Activated naive CD4-positive, alpha-beta T cell treated with anti-CD3 and anti-CD28 coated beads for 36 hours (primary cell): ENCODE measurements at regions not wholly inside any gene's neighbourhood (a gene's known extent, or its start where the extent isn't known, plus 50 kb on each side); places are given as distances from the start of the nearest gene placed in this dataset.

ENCODE experiments used
- CTCF ChIA-PET: fragments of 350-600 bp; sonication (Branson Sonifier 250); formaldehyde crosslinking; loops from one replicate; lab custom pipeline; 2021; ENCODE audit warnings: antibody characterized with exemption; lab: Charles Lee
- DNase-seq: peaks from one replicate; pipeline ENCODE4 v3.0.0-alpha.2; 2020
- H3K27ac Mint-ChIP-seq: one replicate; pipeline ENCODE4 v1.8.0; 2021; ENCODE audit warnings: mild to moderate bottlenecking, mixed read lengths
- H3K27me3 Mint-ChIP-seq: one replicate; pipeline ENCODE4 v1.8.0; 2021; ENCODE audit warnings: low read depth, mixed read lengths
- H3K36me3 Mint-ChIP-seq: one replicate; pipeline ENCODE4 v1.8.0; 2021; ENCODE audit warnings: low read depth, mixed read lengths
- H3K4me1 Mint-ChIP-seq: one replicate; pipeline ENCODE4 v1.8.0; 2021; ENCODE audit warnings: low read depth, mixed read lengths
- H3K4me3 Mint-ChIP-seq: one replicate; pipeline ENCODE4 v1.8.0; 2021; ENCODE audit warnings: mild to moderate bottlenecking, moderate library complexity, mixed read lengths
- H3K9me3 Mint-ChIP-seq: one replicate; pipeline ENCODE4 v1.8.0; 2021; ENCODE audit warnings: mixed read lengths
- intact Hi-C: fragments of 100-400 bp; cut with micrococcal nuclease; formaldehyde crosslinking; loops from one replicate; pipeline ENCODE4 v1.15.1; 2023

- intact Hi-C loops = no loop called here
- Mint-ChIP-seq H3K4me3 (no peak overlapping the region), H3K36me3 (no peaks in the 10 kb centered on the region), H3K9me3 (no peaks in the 10 kb centered on the region), H3K4me1 (no peaks in the 10 kb centered on the region), H3K27ac (no peak overlapping the region), H3K27me3 (no peaks in the 10 kb centered on the region)
- DNase-seq = no peak
- CTCF ChIA-PET = interaction anchor here (0.6 kb wide), 1 partner anchor 186 kb away, joined by 3 read pairs; no protein-coding TSS in a partner anchor
Observed at GRCh38 chr11:10641912-10642697, 51.5 kb downstream of the IRAG1 start.

- intact Hi-C loops = no loop called here
- CTCF ChIA-PET = no interaction called here
- no peak overlapping the region for H3K27ac Mint-ChIP-seq
Observed at GRCh38 chr11:10641177-10641911, 52.2 kb downstream of the IRAG1 start.

GRCh38 chr11:10640308-10640707, 53.2 kb downstream of the IRAG1 start:
- Mint-ChIP-seq H3K4me3 (no peak overlapping the region), H3K27me3 (no peaks in the 10 kb centered on the region), H3K36me3 (no peaks in the 10 kb centered on the region), H3K9me3 (no peaks in the 10 kb centered on the region), H3K4me1 (no peaks in the 10 kb centered on the region), H3K27ac (no peak overlapping the region)
- intact Hi-C loops = no loop called here
- DNase-seq = no peak
- CTCF ChIA-PET = no interaction called here

More at GRCh38 chr11:10641177-10641911, 52.2 kb downstream of the IRAG1 start:
- no peak overlapping the region for H3K4me3 Mint-ChIP-seq
- no peaks in the 10 kb centered on the region for H3K9me3 Mint-ChIP-seq
- DNase-seq = no peak
- no peaks in the 10 kb centered on the region for H3K27me3 Mint-ChIP-seq
- H3K4me1 Mint-ChIP-seq = no peaks in the 10 kb centered on the region
- no peaks in the 10 kb centered on the region for H3K36me3 Mint-ChIP-seq

- Mint-ChIP-seq H3K36me3 (no peaks in the 10 kb centered on the region), H3K9me3 (no peaks in the 10 kb centered on the region), H3K27ac (no peak overlapping the region), H3K27me3 (no peaks in the 10 kb centered on the region), H3K4me3 (no peak overlapping the region), H3K4me1 (no peaks in the 10 kb centered on the region)
- intact Hi-C loops = no loop called here
- CTCF ChIA-PET = interaction anchor here (1.0 kb wide), 1 partner anchor 15 kb away, joined by 3 read pairs; no protein-coding TSS in a partner anchor
- no peak for DNase-seq
Observed at GRCh38 chr11:10639350-10639749, 54.2 kb downstream of the IRAG1 start.

GRCh38 chr11:10638316-10638925, 55.1 kb downstream of the IRAG1 start:
- Mint-ChIP-seq H3K9me3 (no peaks in the 10 kb centered on the region), H3K4me3 (no peak overlapping the region), H3K36me3 (no peaks in the 10 kb centered on the region), H3K27ac (no peak overlapping the region), H3K27me3 (no peaks in the 10 kb centered on the region), H3K4me1 (no peaks in the 10 kb centered on the region)
- intact Hi-C loops = no loop called here
- CTCF ChIA-PET = interaction anchor here (0.7 to 1.9 kb wide), 5 partner anchors 9 to 233 kb away, joined by 3 to 5 read pairs (median 3); partner anchors contain the start of gene RNF141
- DNase-seq = no peak

- intact Hi-C loops = no loop called here
- DNase-seq = no peak
- Mint-ChIP-seq H3K9me3 (no peaks in the 10 kb centered on the region), H3K36me3 (no peaks in the 10 kb centered on the region), H3K27ac (no peak overlapping the region), H3K4me1 (no peaks in the 10 kb centered on the region), H3K4me3 (no peak overlapping the region), H3K27me3 (no peaks in the 10 kb centered on the region)
- CTCF ChIA-PET = interaction anchor here (0.7 to 1.9 kb wide), 3 partner anchors 96 to 232 kb away, joined by 3 to 5 read pairs (median 3); partner anchors contain the start of gene RNF141
Observed at GRCh38 chr11:10637731-10638151, 55.8 kb downstream of the IRAG1 start.

- Mint-ChIP-seq H3K27me3 (no peaks in the 10 kb centered on the region), H3K4me1 (no peaks in the 10 kb centered on the region), H3K4me3 (no peak overlapping the region), H3K9me3 (no peaks in the 10 kb centered on the region), H3K36me3 (no peaks in the 10 kb centered on the region), H3K27ac (no peak overlapping the region)
- intact Hi-C loops = no loop called here
- no peak for DNase-seq
- CTCF ChIA-PET = no interaction called here
Observed at GRCh38 chr11:10634407-10634806, 59.1 kb downstream of the IRAG1 start.

GRCh38 chr11:10633261-10633660, 60.3 kb downstream of the IRAG1 start:
- no peaks in the 10 kb centered on the region for H3K27me3 Mint-ChIP-seq
- no peak for DNase-seq
- intact Hi-C loops = no loop called here
- no peak overlapping the region for H3K4me3 Mint-ChIP-seq
- no peaks in the 10 kb centered on the region for H3K9me3 Mint-ChIP-seq
- H3K36me3 Mint-ChIP-seq = no peaks in the 10 kb centered on the region
- H3K4me1 Mint-ChIP-seq = peaks cover 5% of the 10 kb centered on the region
- H3K27ac Mint-ChIP-seq = no peak overlapping the region
- CTCF ChIA-PET = no interaction called here

GRCh38 chr11:10632483-10632882, 61.1 kb downstream of the IRAG1 start:
- intact Hi-C loops = no loop called here
- no peaks in the 10 kb centered on the region for H3K36me3 Mint-ChIP-seq
- H3K4me3 Mint-ChIP-seq = no peak overlapping the region
- H3K27ac Mint-ChIP-seq = no peak overlapping the region
- peaks cover 5% of the 10 kb centered on the region for H3K4me1 Mint-ChIP-seq
- no peak for DNase-seq
- H3K9me3 Mint-ChIP-seq = no peaks in the 10 kb centered on the region
- CTCF ChIA-PET = interaction anchor here (0.6 to 1.2 kb wide), 3 partner anchors 21 to 180 kb away, joined by 3 to 4 read pairs (median 3); no protein-coding TSS in a partner anchor
- no peaks in the 10 kb centered on the region for H3K27me3 Mint-ChIP-seq

- Mint-ChIP-seq H3K4me3 (no peak overlapping the region), H3K27me3 (no peaks in the 10 kb centered on the region), H3K27ac (no peak overlapping the region), H3K4me1 (peaks cover 5% of the 10 kb centered on the region), H3K9me3 (no peaks in the 10 kb centered on the region), H3K36me3 (no peaks in the 10 kb centered on the region)
- intact Hi-C loops = no loop called here
- CTCF ChIA-PET = interaction anchor here (1.1 to 1.2 kb wide), 2 partner anchors 22 to 179 kb away, joined by 3 to 4 read pairs; no protein-coding TSS in a partner anchor
- DNase-seq = no peak
Observed at GRCh38 chr11:10631761-10632160, 61.8 kb downstream of the IRAG1 start.

GRCh38 chr11:10629411-10630002, 61.0 kb upstream of the LYVE1 start:
- intact Hi-C loops = no loop called here
- Mint-ChIP-seq H3K4me3 (no peak overlapping the region), H3K4me1 (peaks cover 5% of the 10 kb centered on the region), H3K27me3 (no peaks in the 10 kb centered on the region), H3K9me3 (no peaks in the 10 kb centered on the region), H3K27ac (no peak overlapping the region), H3K36me3 (no peaks in the 10 kb centered on the region)
- CTCF ChIA-PET = no interaction called here
- DNase-seq = no peak
